Heart left ventricle (tissue), 16 donors: ENCODE measurements at regions not wholly inside any gene's neighbourhood (a gene's known extent, or its start where the extent isn't known, plus 50 kb on each side); places are given as distances from the start of the nearest gene placed in this dataset.

Source experiments
- ATAC-seq, 4 donors: fragments of 200-7000 bp; cut with Tn5 transposase; one replicate each; pipeline ENCODE4 v1.9.1; 2020 to 2022; ENCODE audit warnings: moderate library complexity in 4 of 4, mild to moderate bottlenecking in 3 of 4, moderate number of reproducible peaks in 1 of 4
- DNase-seq, 5 donors: peaks; one replicate each; pipeline ENCODE4 v3.0.0-alpha.2; 2020
- H3K27ac ChIP-seq, 12 donors: fragments of 200-600 bp; sonication (generic) in 4 of 12; one replicate each; pipeline versions ENCODE4 v1.5.0 to v1.8.0; 2016 to 2022; ENCODE audit warnings: mild to moderate bottlenecking in 2 of 12
- H3K27me3 ChIP-seq, 9 donors: fragments of 200-600 bp; sonication (generic) in 2 of 9; one replicate each; pipeline versions ENCODE4 v1.5.1 to v1.8.0; 2016 to 2022; ENCODE audit warnings: mild to moderate bottlenecking in 3 of 9
- H3K36me3 ChIP-seq, 9 donors: fragments of 200-600 bp; sonication (generic) in 2 of 9; one replicate each; pipeline versions ENCODE4 v1.5.0 to v1.8.0; 2018 to 2022; ENCODE audit warnings: mild to moderate bottlenecking in 2 of 9
- H3K4me1 ChIP-seq, 12 donors: fragments of 200-600 bp; sonication (generic) in 4 of 12; one replicate each; pipeline versions ENCODE4 v1.5.0 to v1.8.0; 2016 to 2022; ENCODE audit warnings: mild to moderate bottlenecking in 3 of 12
- H3K4me3 ChIP-seq, 12 donors: fragments of 200-600 bp; sonication (generic) in 4 of 12; one replicate each; pipeline versions ENCODE4 v1.5.0 to v1.8.0; 2017 to 2022; ENCODE audit warnings: mild to moderate bottlenecking in 9 of 12, moderate library complexity in 4 of 12
- H3K9me3 ChIP-seq, 12 donors: fragments of 200-600 bp; sonication (generic) in 4 of 12; one replicate each; pipeline versions ENCODE4 v1.5.0 to v1.8.0; 2016 to 2022; ENCODE audit warnings: mild to moderate bottlenecking in 1 of 12
- CTCF ChIP-seq, 12 donors: fragments of 200-600 bp; sonication (generic) in 4 of 12; IDR thresholded peaks; one replicate each; pipeline versions ENCODE4 v1.5.0 to v1.8.0; 2018 to 2022; ENCODE audit warnings: antibody characterized with exemption in 12 of 12, mild to moderate bottlenecking in 5 of 12
- POLR2A ChIP-seq, 2 donors: fragments of 450-650 bp; IDR thresholded peaks; one replicate each; pipeline ENCODE4 v1.6.1; 2017; ENCODE audit warnings: antibody characterized with exemption in 2 of 2, mild to moderate bottlenecking in 2 of 2, moderate library complexity in 2 of 2
- WGBS, 4 donors: extraction: QIAGEN DNeasy Blood & Tissue Kit in 2 of 4; methylation state at CpG; one replicate each; pipeline versions ENCODE4 v1.1.5 to v1.1.7; 2013 to 2018; 5-methylcytosine and 5-hydroxymethylcytosine counted together
- intact Hi-C, 10 donors: fragments of 100-400 bp; cut with DNase I; formaldehyde crosslinking; loops; one replicate each; pipeline versions ENCODE4 v1.11.1 to v1.14.2; 2022
- donor health status: ischemic (EF 13 %, LVEDD 7.1; RV severe dilation, severe dysfunction).
- donor health status: healthy with polysubstance abuse.
- donor health status: DM: no; HTN: yes; CAD: no.
- donor health status: DM: no; HTN: no; CAD: no.
- donor health status: ischemic (EF 25% LVEDD 6.9; RV normal size, moderate dysfunction).
- donor health status: ischemic (EF 25% LVEDD 5.7; RV mildly dilated, moderate dysfunction).
- donor health status: healthy.
- donor health status: DM: yes; HTN: yes; CAD: no.
- donor health status: ischemic (EF 35%, LVEDD 5.7; RV mildly dilated, moderate dysfunction).
- donor health status: nonischemic (EF 11% LVEDD 7.7; RV severe dilation, severe dysfunction).
- donor health status: DM: yes; HTN: yes; CAD: no.
- donor health status: PGD.
- donor health status: ischemic (EF 29% LVEDD 5.4; RV normal size, mild dysfunction).
- donor health status: nonischemic (EF 23%, LVEDD 6.1; RV moderate dilation, normal function).

- Histone ChIP-seq H3K4me3 (no peak overlapping the region), H3K36me3 (no peaks in the 10 kb centered on the region), H3K4me1 (no peaks in the 10 kb centered on the region), H3K27ac (no peak overlapping the region), H3K9me3 (no peaks in the 10 kb centered on the region), H3K27me3 (no peaks in the 10 kb centered on the region)
- ATAC-seq = no peak
- intact Hi-C loops = no loop called here
- TF ChIP-seq CTCF (IDR thresholded peaks at IDR 0.05) (no peak), POLR2A (IDR thresholded peaks at IDR 0.05) (no peak)
- DNase-seq = no peak
- 80 to 85% (median 82%) methylated on average over 4 of the region's 4 CpGs for WGBS, 4 donors
These were observed 977.5 kb upstream of the SPRY2 start for GRCh38 chr13:81318231-81319019.

GRCh38 chr13:81314461-81314860 is 973.5 kb upstream of the SPRY2 start:
- H3K27ac ChIP-seq = no peak overlapping the region
- no peaks in the 10 kb centered on the region for H3K36me3 ChIP-seq
- ATAC-seq (no peak), DNase-seq (no peak)
- H3K27me3 ChIP-seq = no peaks in the 10 kb centered on the region
- 81 to 86% (median 84%) methylated on average over 3 of the region's 3 CpGs for WGBS, 4 donors
- TF ChIP-seq CTCF (IDR thresholded peaks at IDR 0.05) (no peak), POLR2A (IDR thresholded peaks at IDR 0.05) (no peak)
- H3K4me1 ChIP-seq = no peaks in the 10 kb centered on the region
- H3K4me3 ChIP-seq = no peak overlapping the region
- intact Hi-C loops = no loop called here
- H3K9me3 ChIP-seq = peaks cover 0 to 7% (median 0%) of the 10 kb centered on the region in 12 donors

GRCh38 chr13:81305928-81306327 is 965.0 kb upstream of the SPRY2 start:
- Histone ChIP-seq H3K9me3 (no peaks in the 10 kb centered on the region), H3K27me3 (no peaks in the 10 kb centered on the region), H3K27ac (no peak overlapping the region), H3K4me3 (no peak overlapping the region), H3K36me3 (no peaks in the 10 kb centered on the region), H3K4me1 (no peaks in the 10 kb centered on the region)
- intact Hi-C loops = no loop called here
- DNase-seq = no peak
- ATAC-seq = no peak
- TF ChIP-seq CTCF (IDR thresholded peaks at IDR 0.05) (no peak), POLR2A (IDR thresholded peaks at IDR 0.05) (no peak)

GRCh38 chr13:81304121-81304659 is 963.3 kb upstream of the SPRY2 start:
- 66 to 75% (median 72%) methylated on average over 6 of the region's 6 CpGs for WGBS, 4 donors
- H3K36me3 ChIP-seq = no peaks in the 10 kb centered on the region
- DNase-seq (no peak), ATAC-seq (no peak)
- no peaks in the 10 kb centered on the region for H3K9me3 ChIP-seq
- TF ChIP-seq CTCF (IDR thresholded peaks at IDR 0.05) = no peak
- no peak for TF ChIP-seq POLR2A (IDR thresholded peaks at IDR 0.05)
- no peak overlapping the region for H3K4me3 ChIP-seq
- H3K4me1 ChIP-seq = no peaks in the 10 kb centered on the region
- H3K27me3 ChIP-seq = no peaks in the 10 kb centered on the region
- no peak overlapping the region for H3K27ac ChIP-seq
- intact Hi-C loops = no loop called here
